GM12878 (cell line): ENCODE measurements at regions not wholly inside any gene's neighbourhood (a gene's known extent, or its start where the extent isn't known, plus 50 kb on each side); places are given as distances from the start of the nearest gene placed in this dataset.

Experiments used
- ATAC-seq: fragments of 200-7000 bp; cut with Tn5 transposase; 3 replicates; pipeline ENCODE4 v1.9.1; 2020; ENCODE audit warnings: mild to moderate bottlenecking, moderate library complexity
- BruUV-seq: library from RNA; stranded (reverse); fragments of 400-500 nt; replicated peaks from 2 replicates; lab custom pipeline; 2021; lab: Mats Ljungman, UMichigan
- CTCF ChIA-PET: fragments of 300-600 bp; sonication (Branson Sonifier 250); formaldehyde crosslinking; extraction: SDS; loops from one replicate; lab custom pipeline; 2021; ENCODE audit warnings: inconsistent platforms; lab: Yijun Ruan, JAX
- POLR2A ChIA-PET: fragments of 350-600 bp; formaldehyde crosslinking; extraction: SDS; loops from one replicate; lab custom pipeline; 2021; ENCODE audit warnings: inconsistent platforms; lab: Charles Lee
- RAD21 ChIA-PET: fragments of 300-600 bp; sonication (Branson Sonifier 250); formaldehyde crosslinking; loops from one replicate; lab custom pipeline; 2023; ENCODE audit warnings: antibody characterized with exemption; ENCODE audit not compliant: unreplicated experiment; lab: Charles Lee
- SMC1A ChIA-PET: fragments of 300-600 bp; sonication (Branson Sonifier 250); formaldehyde crosslinking; loops from one replicate; lab custom pipeline; 2023; ENCODE audit not compliant: unreplicated experiment, uncharacterized antibody; lab: Charles Lee
- DNase-seq: peaks from one replicate; pipeline ENCODE4 v3.0.0-alpha.2; 2011; ENCODE audit warnings: low read depth, low spot score
- FAIRE-seq: peaks from 3 replicates; lab custom pipeline; 2011; peaks lifted over from hg19 to GRCh38; lab: Jason Lieb, UNC
- H2AFZ ChIP-seq: 2 replicates; pipeline ENCODE4 v1.6.0; 2011; ENCODE audit warnings: low read depth, low read length, control low read depth; ENCODE audit not compliant: control insufficient read depth
- H3K27ac ChIP-seq: 2 replicates; pipeline ENCODE4 v1.5.1; 2011; ENCODE audit warnings: control low read depth; ENCODE audit not compliant: control insufficient read depth, insufficient read depth
- H3K27me3 ChIP-seq, 2 experiments: replicated peaks in 1 of 2; 2 replicates each; pipeline versions ENCODE4 v1.6.0 to v1.6.1; 2011; ENCODE audit warnings: low read length in 1 of 2; ENCODE audit not compliant: control insufficient read depth in 2 of 2, insufficient read depth in 2 of 2
- H3K36me3 ChIP-seq, 2 experiments: 2 replicates each; pipeline ENCODE4 v1.5.1; 2011; ENCODE audit warnings: low read length in 1 of 2; ENCODE audit not compliant: control insufficient read depth in 2 of 2, insufficient read depth in 2 of 2
- H3K4me1 ChIP-seq: 2 replicates; pipeline ENCODE4 v1.6.1; 2011; ENCODE audit warnings: mild to moderate bottlenecking, low read length, moderate library complexity, mixed read lengths; ENCODE audit not compliant: control insufficient read depth, insufficient read depth
- H3K4me2 ChIP-seq: 2 replicates; pipeline ENCODE4 v1.6.0; 2011; ENCODE audit warnings: control low read depth; ENCODE audit not compliant: control insufficient read depth, insufficient read depth
- H3K4me3 ChIP-seq: fragments of 200-600 bp; sonication (generic); 2 replicates; pipeline ENCODE4 v1.5.1; 2016
- H3K79me2 ChIP-seq: 2 replicates; pipeline ENCODE4 v1.6.0; 2011; ENCODE audit warnings: low read length; ENCODE audit not compliant: control insufficient read depth, insufficient read depth
- H3K9ac ChIP-seq: 2 replicates; pipeline ENCODE4 v1.8.0; 2011; ENCODE audit warnings: low read length, control low read depth, mixed read lengths; ENCODE audit not compliant: control insufficient read depth, insufficient read depth
- H3K9me3 ChIP-seq: replicated peaks from 3 replicates; pipeline ENCODE4 v1.5.1; 2011; ENCODE audit warnings: mild to moderate bottlenecking, low read length; ENCODE audit not compliant: control insufficient read depth, insufficient read depth
- H4K20me1 ChIP-seq: 2 replicates; pipeline ENCODE4 v1.6.0; 2011; ENCODE audit not compliant: control insufficient read depth, insufficient read depth
- BACH1 ChIP-seq: fragments of 450-650 bp; IDR thresholded peaks from 2 replicates; pipeline ENCODE4 v1.6.1; 2017; ENCODE audit warnings: mild to moderate bottlenecking, borderline replicate concordance
- CEBPB ChIP-seq, 2 experiments: fragments of 150-350 bp in 1 of 2; IDR thresholded peaks; 2 replicates each; pipeline ENCODE4 v1.6.1; 2012 to 2014; ENCODE audit warnings: low read depth in 2 of 2, low read length in 2 of 2, borderline replicate concordance in 1 of 2, inconsistent platforms in 1 of 2
- HDGF ChIP-seq: fragments of 450-650 bp; IDR thresholded peaks from 2 replicates; pipeline ENCODE4 v1.6.1; 2016; ENCODE audit warnings: antibody characterized with exemption
- PRDM15 ChIP-seq: fragments of 450-650 bp; formaldehyde crosslinking; IDR thresholded peaks from 2 replicates; pipeline ENCODE4 v1.4.0; 2020; ENCODE audit warnings: mild to moderate bottlenecking, moderate library complexity
- SP1 ChIP-seq: IDR thresholded peaks from one replicate; pipeline ENCODE4 v1.6.1; 2011; ENCODE audit warnings: low read depth, low read length
- WGBS: methylation state at CpG from one replicate; pipeline ENCODE4 v1.1.6; 2016; ENCODE audit warnings: low lambda C conversion rate; ENCODE audit not compliant: insufficient replicate concordance, insufficient coverage; ENCODE audit errors: missing lambda C conversion rate; 5-methylcytosine and 5-hydroxymethylcytosine counted together
- in situ Hi-C: fragments of 300-500 bp; cut with MboI; formaldehyde crosslinking; loops from 9 replicates; pipeline ENCODE4 v1.14.3; 2018; ENCODE audit warnings: mixed read lengths
- intact Hi-C: fragments of 100-400 bp; cut with micrococcal nuclease; formaldehyde crosslinking; loops from one replicate; pipeline ENCODE4 v1.14.2; 2022; ENCODE audit not compliant: unreplicated experiment

- no peak overlapping the region for H3K4me2 ChIP-seq
- H3K27me3 ChIP-seq = no peaks in the 10 kb centered on the region
- RAD21 ChIA-PET = no interaction called here
- CTCF ChIA-PET = no interaction called here
- no peak overlapping the region for H3K4me3 ChIP-seq
- no peak overlapping the region for H2AFZ ChIP-seq
- H3K36me3 ChIP-seq = no peaks in the 10 kb centered on the region
- H4K20me1 ChIP-seq = no peaks in the 10 kb centered on the region
- no peaks in the 10 kb centered on the region for H3K79me2 ChIP-seq
- FAIRE-seq = no peak
- POLR2A ChIA-PET = no interaction called here
- H3K4me1 ChIP-seq = no peaks in the 10 kb centered on the region
- SMC1A ChIA-PET = no interaction called here
- H3K9ac ChIP-seq = no peak overlapping the region
- TF ChIP-seq PRDM15 (no peak), SP1 (no peak), CEBPB (IDR thresholded peaks at IDR 0.05; ENCODE audit: borderline replicate concordance in 1 of 2, low read depth in 2 of 2, low read length in 2 of 2) (no peak), BACH1 (no peak), HDGF (no peak)
- TF ChIP-seq, all 136 proteins: peak for 0
- DNase-seq (no peak), ATAC-seq (no peak)
- 13% methylated on average over 2 of the region's 2 CpGs for whole genome bisulfite sequencing
- no peak overlapping the region for H3K27ac ChIP-seq
- no TSS peak for BruUV-seq
- H3K9me3 ChIP-seq = no peaks in the 10 kb centered on the region
- in situ Hi-C loops (no loop called here), intact Hi-C loops (no loop called here)
These were observed 160.2 kb downstream of the FAT3 start for GRCh38 chr11:92384802-92385201.
